Spleen (tissue), 11 donors: ENCODE measurements at regions not wholly inside any gene's neighbourhood (a gene's known extent, or its start where the extent isn't known, plus 50 kb on each side); places are given as distances from the start of the nearest gene placed in this dataset.

Experiments used
- DNase-seq: peaks from one replicate; pipeline ENCODE4 v3.0.0-alpha.2; 2020
- H3K27ac ChIP-seq, 8 donors: fragments of 200-600 bp; sonication (generic) in 7 of 8; 1 replicate in 4 of 8; 2 replicates in 4 of 8; pipeline versions ENCODE4 v1.5.0 to v1.8.0; 2016 to 2021; ENCODE audit warnings: inconsistent platforms in 4 of 8, mild to moderate bottlenecking in 4 of 8, moderate library complexity in 1 of 8
- H3K27me3 ChIP-seq, 7 donors: fragments of 200-600 bp; sonication (generic) in 6 of 7; replicated peaks in 1 of 7; 1 replicate in 4 of 7; 2 replicates in 3 of 7; pipeline versions ENCODE4 v1.5.0 to v1.8.0; 2016 to 2021; ENCODE audit warnings: inconsistent platforms in 3 of 7, mild to moderate bottlenecking in 1 of 7
- H3K36me3 ChIP-seq, 6 donors: fragments of 200-600 bp; sonication (generic) in 5 of 6; 1 replicate in 4 of 6; 2 replicates in 2 of 6; pipeline versions ENCODE4 v1.5.0 to v1.8.0; 2016 to 2021; ENCODE audit warnings: inconsistent platforms in 2 of 6
- H3K4me1 ChIP-seq, 6 donors: fragments of 200-600 bp; sonication (generic) in 5 of 6; 1 replicate in 3 of 6; 2 replicates in 3 of 6; pipeline versions ENCODE4 v1.5.0 to v1.8.0; 2016 to 2021; ENCODE audit warnings: inconsistent platforms in 3 of 6
- H3K4me3 ChIP-seq, 8 donors: fragments of 200-600 bp; sonication (generic) in 7 of 8; 1 replicate in 4 of 8; 2 replicates in 4 of 8; pipeline versions ENCODE4 v1.5.0 to v1.8.0; 2016 to 2021; ENCODE audit warnings: inconsistent platforms in 4 of 8, mild to moderate bottlenecking in 4 of 8, moderate library complexity in 2 of 8
- H3K9me3 ChIP-seq, 8 donors: fragments of 200-600 bp; sonication (generic) in 7 of 8; 1 replicate in 4 of 8; 2 replicates in 4 of 8; pipeline versions ENCODE4 v1.5.0 to v1.8.0; 2016 to 2021; ENCODE audit warnings: inconsistent platforms in 4 of 8
- POLR2A ChIP-seq, 3 donors: fragments of 450-650 bp; IDR thresholded peaks; one replicate each; pipeline ENCODE4 v1.5.1; 2017; ENCODE audit warnings: antibody characterized with exemption in 3 of 3, mild to moderate bottlenecking in 1 of 3
- POLR2AphosphoS5 ChIP-seq, 3 donors: sonication (generic); formaldehyde crosslinking; IDR thresholded peaks; one replicate each; pipeline ENCODE4 v1.5.1; 2017; ENCODE audit warnings: antibody characterized with exemption in 3 of 3
- WGBS, 5 donors: extraction: QIAGEN DNeasy Blood & Tissue Kit in 3 of 5; methylation state at CpG; one replicate each; pipeline versions ENCODE4 v1.1.5 to v1.1.7; 2013 to 2018; 5-methylcytosine and 5-hydroxymethylcytosine counted together
- intact Hi-C: fragments of 100-400 bp; cut with DNase I; formaldehyde crosslinking; loops from one replicate; pipeline ENCODE4 v1.15.0; 2023; ENCODE audit warnings: low total_unique reads
- TF ChIP-seq, protein P1 (sequence below), 11 experiments: fragments of 200-600 bp in 7 of 11; fragments of 450-650 bp in 4 of 11; sonication (generic) in 4 of 11; IDR thresholded peaks in 8 of 11; conservative IDR thresholded peaks in 3 of 11; 1 replicate in 7 of 11; 2 replicates in 4 of 11; pipeline versions ENCODE4 v1.4.0 to v1.8.0; 2016 to 2021; ENCODE audit warnings: antibody characterized with exemption in 11 of 11, inconsistent platforms in 4 of 11, mild to moderate bottlenecking in 1 of 11
- donor health status: healthy with polysubstance abuse.
- donor health status: DM: no; HTN: no; CAD: no; lungs with moderate emphysema.
- donor health status: DM: no; HTN: no; CAD: no.
- donor health status: Bipolar disorder and iron deficiency.
- donor health status: healthy.
- donor health status: DM: no; HTN: no; CAD: no.
- donor health status: DM: yes; HTN: yes; CAD: no.

DNA sequence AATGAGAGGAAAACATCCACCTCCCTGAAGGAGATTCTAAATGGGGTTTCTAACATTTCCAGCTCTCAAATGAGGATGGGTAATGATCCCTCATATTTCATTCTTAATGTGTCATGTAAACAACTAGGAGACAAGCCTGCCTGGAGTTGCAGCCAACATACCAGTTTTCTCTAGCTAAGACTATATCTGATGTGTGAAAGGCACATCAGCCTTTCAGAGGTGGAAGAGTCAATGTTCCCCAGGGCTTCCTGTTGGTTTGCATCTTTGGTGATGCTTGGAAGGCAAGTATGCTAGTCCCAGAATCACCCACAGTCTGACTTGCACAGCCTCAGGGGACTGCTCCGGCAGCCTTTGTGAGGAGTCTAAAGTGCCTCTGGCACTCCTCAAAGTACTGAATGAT is 921.2 kb downstream of the SQOR start:
- Histone ChIP-seq H3K4me3 (no peak overlapping the region), H3K36me3 (no peaks in the 10 kb centered on the region), H3K27ac (no peak overlapping the region), H3K4me1 (no peaks in the 10 kb centered on the region), H3K27me3 (no peaks in the 10 kb centered on the region), H3K9me3 (peaks cover 0 to 8% (median 0%) of the 10 kb centered on the region in 8 donors)
- WGBS, 5 donors: 80 to 96% (median 92%) methylated on average over 1 of the region's 1 CpG
- TF ChIP-seq, protein P1, sequence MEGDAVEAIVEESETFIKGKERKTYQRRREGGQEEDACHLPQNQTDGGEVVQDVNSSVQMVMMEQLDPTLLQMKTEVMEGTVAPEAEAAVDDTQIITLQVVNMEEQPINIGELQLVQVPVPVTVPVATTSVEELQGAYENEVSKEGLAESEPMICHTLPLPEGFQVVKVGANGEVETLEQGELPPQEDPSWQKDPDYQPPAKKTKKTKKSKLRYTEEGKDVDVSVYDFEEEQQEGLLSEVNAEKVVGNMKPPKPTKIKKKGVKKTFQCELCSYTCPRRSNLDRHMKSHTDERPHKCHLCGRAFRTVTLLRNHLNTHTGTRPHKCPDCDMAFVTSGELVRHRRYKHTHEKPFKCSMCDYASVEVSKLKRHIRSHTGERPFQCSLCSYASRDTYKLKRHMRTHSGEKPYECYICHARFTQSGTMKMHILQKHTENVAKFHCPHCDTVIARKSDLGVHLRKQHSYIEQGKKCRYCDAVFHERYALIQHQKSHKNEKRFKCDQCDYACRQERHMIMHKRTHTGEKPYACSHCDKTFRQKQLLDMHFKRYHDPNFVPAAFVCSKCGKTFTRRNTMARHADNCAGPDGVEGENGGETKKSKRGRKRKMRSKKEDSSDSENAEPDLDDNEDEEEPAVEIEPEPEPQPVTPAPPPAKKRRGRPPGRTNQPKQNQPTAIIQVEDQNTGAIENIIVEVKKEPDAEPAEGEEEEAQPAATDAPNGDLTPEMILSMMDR (IDR thresholded peaks at IDR 0.05 in 8 of 11, conservative IDR thresholded peaks at IDR 0.05 in 3 of 11): no peak
- no peak for TF ChIP-seq POLR2A (IDR thresholded peaks at IDR 0.05)
- TF ChIP-seq POLR2AphosphoS5 (IDR thresholded peaks at IDR 0.05): no peak
- intact Hi-C loops: no loop called here
- no peak for DNase-seq

DNA sequence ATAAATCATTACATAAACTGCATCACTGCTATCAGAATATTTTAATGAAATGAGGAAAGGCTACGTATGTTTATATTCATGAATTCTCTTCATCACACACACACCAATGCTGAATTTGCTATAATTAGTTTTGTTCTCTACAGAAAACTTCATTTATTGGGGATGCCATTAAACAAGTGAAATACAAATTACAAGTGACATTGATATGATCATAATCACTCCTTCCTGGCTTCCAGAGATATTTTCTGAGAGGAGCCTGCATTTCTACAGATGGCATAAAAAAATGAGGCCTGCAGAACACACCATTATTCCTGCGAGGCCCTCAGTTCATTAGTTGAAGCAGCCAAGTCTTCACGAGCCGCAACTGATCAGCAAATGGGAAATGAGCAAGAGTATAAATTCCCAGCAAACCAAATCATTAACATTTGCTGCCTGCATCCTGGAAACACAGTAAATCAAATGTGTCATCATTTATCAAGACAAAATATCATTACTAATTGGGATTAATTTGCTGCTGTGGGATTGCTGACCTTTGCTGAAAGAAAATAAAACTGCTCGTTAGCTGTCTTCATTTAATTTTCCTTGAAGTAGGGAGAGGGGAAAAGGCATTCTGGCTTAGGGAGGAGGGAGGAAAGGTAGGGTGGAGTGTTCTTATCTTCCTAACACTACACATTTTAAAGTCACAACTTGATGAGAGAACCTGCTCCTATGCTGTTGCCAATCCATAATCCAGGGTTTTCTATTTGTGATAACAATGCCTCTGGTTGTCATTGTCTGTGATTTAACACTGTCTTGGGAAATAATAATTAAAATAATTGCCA is 921.9 kb downstream of the SQOR start:
- H3K27ac ChIP-seq: no peak overlapping the region
- no peaks in the 10 kb centered on the region for H3K27me3 ChIP-seq
- H3K9me3 ChIP-seq: peaks cover 0 to 7% (median 0%) of the 10 kb centered on the region in 8 donors
- DNase-seq: no peak
- TF ChIP-seq, protein P1 (IDR thresholded peaks at IDR 0.05 in 8 of 11, conservative IDR thresholded peaks at IDR 0.05 in 3 of 11): no peak
- TF ChIP-seq POLR2A (IDR thresholded peaks at IDR 0.05) (no peak), POLR2AphosphoS5 (IDR thresholded peaks at IDR 0.05) (no peak)
- no peaks in the 10 kb centered on the region for H3K4me1 ChIP-seq
- 77 to 84% (median 78%) methylated on average over 5 of the region's 5 CpGs for WGBS, 5 donors
- intact Hi-C loops: no loop called here
- no peak overlapping the region for H3K4me3 ChIP-seq
- H3K36me3 ChIP-seq: no peaks in the 10 kb centered on the region

DNA sequence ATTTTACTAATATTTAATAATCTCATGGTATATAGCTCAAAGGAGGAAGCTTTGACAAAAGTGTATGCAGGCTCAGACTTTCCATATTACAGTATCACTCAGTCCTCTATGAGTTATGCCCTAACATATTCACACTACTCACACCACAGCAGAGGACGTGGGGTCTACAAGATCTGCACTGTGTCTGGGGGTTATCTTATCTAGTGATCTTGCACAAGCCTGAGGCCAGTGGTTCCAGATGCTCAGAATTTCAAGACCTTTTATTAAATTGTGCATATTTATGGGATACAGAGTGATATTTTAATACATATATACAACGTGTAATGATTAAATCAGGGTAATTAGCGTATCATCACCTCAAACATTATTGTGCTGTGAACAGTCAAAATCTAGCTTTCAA is 933.1 kb downstream of the SQOR start:
- 68 to 85% (median 79%) methylated on average over 3 of the region's 3 CpGs for WGBS, 5 donors
- intact Hi-C loops: no loop called here
- TF ChIP-seq, protein P1 (IDR thresholded peaks at IDR 0.05 in 8 of 11, conservative IDR thresholded peaks at IDR 0.05 in 3 of 11): no peak
- TF ChIP-seq POLR2A (IDR thresholded peaks at IDR 0.05) (no peak), POLR2AphosphoS5 (IDR thresholded peaks at IDR 0.05) (no peak)

DNA sequence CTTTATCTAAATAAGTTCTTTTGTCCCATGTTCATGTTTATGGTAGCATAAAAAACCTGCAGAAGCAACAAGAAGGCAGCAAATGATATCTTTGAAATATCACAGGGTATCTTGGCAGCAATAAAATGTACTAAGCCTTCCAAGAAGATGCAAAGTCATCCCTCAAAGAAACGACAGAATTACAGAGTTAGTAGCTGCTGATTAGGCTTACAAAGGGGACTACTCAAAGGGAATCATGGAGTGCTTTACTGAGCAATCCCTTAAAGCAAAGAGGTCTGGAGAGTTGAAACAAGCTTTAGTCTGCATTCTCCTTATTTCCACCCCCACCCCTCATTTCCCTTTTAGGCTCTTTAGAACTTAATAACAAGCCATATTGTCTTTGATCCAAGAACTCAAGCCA is 935.0 kb downstream of the SQOR start:
- no peaks in the 10 kb centered on the region for H3K27me3 ChIP-seq
- DNase-seq: no peak
- WGBS, 5 donors: 10 to 52% (median 44%) methylated on average over 1 of the region's 1 CpG
- no peak overlapping the region for H3K4me3 ChIP-seq
- peaks cover 0 to 8% (median 0%) of the 10 kb centered on the region in 8 donors for H3K9me3 ChIP-seq
- H3K4me1 ChIP-seq: no peaks in the 10 kb centered on the region
- TF ChIP-seq, protein P1 (IDR thresholded peaks at IDR 0.05 in 8 of 11, conservative IDR thresholded peaks at IDR 0.05 in 3 of 11): no peak
- no peak for TF ChIP-seq POLR2A (IDR thresholded peaks at IDR 0.05)
- no peak for TF ChIP-seq POLR2AphosphoS5 (IDR thresholded peaks at IDR 0.05)
- no peak overlapping the region for H3K27ac ChIP-seq
- no peaks in the 10 kb centered on the region for H3K36me3 ChIP-seq
- intact Hi-C loops: no loop called here

More for the DNA sequence above, 933.1 kb downstream of the SQOR start:
- H3K27ac ChIP-seq: no peak overlapping the region
- H3K4me1 ChIP-seq: no peaks in the 10 kb centered on the region
- no peak for DNase-seq
- no peak overlapping the region for H3K4me3 ChIP-seq
- H3K9me3 ChIP-seq: peaks cover 0 to 8% (median 0%) of the 10 kb centered on the region in 8 donors
- no peaks in the 10 kb centered on the region for H3K27me3 ChIP-seq
- no peaks in the 10 kb centered on the region for H3K36me3 ChIP-seq
